Glomerular visceral epithelial cell (primary cell): ENCODE measurements at regions not wholly inside any gene's neighbourhood (a gene's known extent, or its start where the extent isn't known, plus 50 kb on each side); places are given as distances from the start of the nearest gene placed in this dataset.
"Not testable (repeated sequence)": the region's sequence is repeated elsewhere in the genome, so short reads cannot be mapped to it uniquely, and the experiment has no call there.

Source experiments
- DNase-seq: peaks from one replicate; pipeline ENCODE4 v3.0.0-alpha.2; 2016; ENCODE audit errors: extremely low spot score

DNA sequence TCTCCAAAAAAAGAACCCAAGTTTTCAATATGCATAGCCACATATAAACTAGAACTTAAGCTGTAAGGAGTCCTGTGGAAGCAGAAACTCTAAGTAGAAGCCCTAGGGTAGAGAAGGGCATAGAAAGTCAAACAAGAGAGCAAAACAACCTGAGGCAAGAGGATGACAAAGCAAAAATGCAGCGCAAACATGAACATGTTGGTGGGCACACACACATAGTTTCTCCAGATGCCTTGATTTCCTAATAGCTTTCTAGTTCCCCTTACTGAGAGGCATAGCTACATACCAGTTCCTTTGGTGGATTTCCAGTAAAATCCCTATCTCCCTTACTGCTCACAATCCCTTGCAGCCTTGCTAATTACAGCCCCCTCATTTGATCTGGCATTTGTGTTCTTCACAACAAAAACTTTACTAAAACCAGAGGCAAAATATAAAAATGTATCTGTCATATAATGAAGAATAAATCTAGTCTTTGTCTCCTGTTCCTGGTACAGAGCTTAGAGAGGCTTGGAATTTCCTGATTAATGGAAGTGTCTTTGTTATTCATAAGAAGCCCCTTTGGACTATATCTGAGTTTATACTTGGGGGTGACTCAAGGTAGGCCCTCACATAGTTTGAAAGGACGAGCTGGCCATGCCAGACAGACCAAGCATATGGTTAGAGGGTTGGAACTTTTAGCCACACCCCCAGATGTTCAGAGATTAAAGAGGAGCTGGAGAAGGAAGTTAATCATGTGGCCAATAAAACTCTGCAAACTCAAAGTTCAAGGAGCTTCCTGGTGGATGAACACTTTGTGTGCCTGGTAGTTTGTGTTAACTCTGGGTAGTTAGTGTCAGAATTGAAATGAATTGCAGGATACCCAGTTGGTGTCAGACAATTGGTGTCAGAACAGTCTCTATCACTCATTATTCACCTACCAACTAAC is 52.7 kb upstream of the ZCCHC13 start:
- no peak for DNase-seq

DNA sequence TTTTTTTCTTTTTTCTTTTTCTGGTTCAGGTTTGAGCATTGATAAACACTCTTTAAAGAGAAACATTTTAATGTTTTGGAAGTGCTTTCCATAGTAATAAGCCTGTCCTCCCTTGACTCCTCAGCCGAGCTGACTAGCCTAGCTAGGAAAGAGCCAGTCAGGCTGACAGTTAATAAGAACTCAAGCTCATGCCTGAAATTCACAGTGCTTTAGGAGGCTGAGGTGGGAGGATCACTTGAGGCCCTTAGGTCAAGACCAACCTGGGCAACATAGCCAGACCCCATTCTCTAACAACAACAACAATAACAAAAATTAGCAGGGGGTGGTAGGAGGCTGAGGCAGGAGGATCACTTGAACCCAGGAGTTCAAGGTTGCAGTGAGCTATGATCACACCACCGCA is 53.4 kb upstream of the ZCCHC13 start:
- DNase-seq, result no peak

DNA sequence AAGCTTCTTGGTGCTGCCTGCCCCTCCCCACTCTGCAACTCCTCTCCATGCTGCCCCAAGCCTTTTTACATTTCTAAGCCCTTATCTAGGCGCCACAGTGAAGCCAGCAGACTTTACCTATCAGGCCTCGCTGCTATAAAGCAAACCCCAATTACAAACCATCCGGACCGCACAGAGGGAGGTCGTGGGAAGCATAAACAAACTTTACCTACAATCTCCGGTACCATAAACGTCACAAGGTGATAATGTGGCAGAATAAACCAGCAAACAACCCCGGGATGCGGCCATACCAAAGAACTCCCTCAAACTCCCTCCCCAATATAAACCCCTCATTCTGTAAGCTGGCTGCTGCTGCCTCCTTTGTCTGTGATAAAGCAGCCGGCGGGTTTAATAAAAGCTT is 54.0 kb upstream of the ZCCHC13 start:
- DNase-seq, result no peak

DNA sequence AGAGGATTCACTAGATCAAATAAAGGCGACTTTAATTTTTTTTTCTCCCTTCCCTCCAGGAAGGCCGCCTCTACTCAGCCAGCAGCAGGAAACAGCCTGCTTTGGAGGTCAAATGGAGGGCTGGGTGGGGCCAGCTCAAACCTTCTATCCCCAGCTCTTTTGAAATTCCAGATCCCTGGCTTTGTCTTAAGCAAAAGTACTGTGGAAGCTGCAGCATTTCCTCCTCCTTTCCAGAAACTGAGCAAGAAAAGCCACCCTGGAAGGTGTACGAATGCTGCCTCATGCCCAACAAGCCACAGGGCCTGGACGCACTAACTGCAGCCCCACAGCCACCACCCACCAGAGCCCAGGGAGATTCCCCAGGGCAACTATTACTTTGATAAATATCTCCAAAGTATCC is 55.1 kb upstream of the ZCCHC13 start:
- no peak for DNase-seq

DNA sequence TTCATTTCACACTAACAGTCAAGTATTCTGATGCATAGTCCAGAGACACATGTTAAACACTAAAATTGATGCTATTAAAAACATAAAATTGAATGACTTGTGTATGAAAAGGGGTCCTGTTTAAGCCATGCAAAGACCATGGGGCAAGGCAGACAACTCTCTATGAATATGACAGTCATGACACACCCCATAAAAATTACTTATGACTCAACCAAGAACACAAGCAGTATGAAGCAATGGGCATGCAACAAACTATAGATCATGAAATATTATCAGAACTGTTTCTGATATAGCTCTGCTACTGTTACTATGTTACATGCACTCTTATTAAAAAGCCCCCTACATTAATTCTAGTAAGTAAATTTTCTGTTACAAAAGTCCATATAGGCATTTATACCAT is 57.5 kb upstream of the ZCCHC13 start:
- DNase-seq, result no peak

DNA sequence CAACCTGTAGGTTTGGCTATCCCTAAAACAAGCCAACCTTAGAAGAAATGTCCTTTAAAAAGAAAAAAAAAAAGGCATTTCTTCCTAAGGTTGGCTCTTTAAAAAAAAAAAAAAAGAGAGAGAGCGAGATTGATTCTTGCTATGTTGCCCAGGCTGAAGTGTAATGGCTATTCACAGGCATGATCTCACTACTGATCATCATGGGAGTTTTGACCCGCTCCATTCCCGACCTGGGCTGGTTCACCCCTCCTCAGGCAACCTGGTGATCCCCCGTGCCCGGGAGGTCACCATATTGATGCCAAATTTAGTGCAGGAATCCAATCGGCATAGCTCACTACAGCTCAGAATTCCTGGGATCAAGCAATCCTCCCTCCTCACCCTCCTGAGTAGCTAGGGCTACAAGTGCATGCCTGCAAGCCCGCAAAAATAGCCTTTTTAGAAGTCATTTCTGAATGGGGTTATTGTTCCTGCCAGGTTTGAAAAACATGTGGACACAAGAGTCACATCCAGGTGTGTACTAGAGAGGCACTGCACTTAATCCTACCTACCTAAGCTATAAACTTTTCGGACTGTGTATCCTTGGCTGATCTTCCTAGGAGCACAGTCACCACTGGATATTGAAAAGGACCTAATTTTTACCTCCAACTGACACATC is 61.4 kb upstream of the ZCCHC13 start:
- no peak for DNase-seq

DNA sequence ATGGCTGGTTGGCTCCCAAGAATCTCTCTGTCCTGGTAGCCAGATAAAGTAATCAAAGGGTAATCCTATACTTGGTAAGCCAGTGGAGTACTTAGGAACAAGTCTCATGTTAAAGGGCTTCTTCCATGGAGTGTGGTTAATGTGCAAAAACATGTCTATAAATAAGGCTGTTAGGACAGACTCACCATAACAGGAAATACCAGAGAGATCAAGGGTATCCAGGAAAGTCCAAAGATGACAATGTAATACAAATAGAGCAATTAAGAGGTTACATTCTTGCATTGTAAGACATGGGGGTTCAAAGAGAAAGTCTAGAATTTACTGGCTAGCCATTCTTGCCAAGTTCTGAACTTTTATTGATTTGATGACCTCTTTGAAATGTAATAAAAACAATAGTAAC is 61.9 kb upstream of the ZCCHC13 start:
- DNase-seq, result peak; percentile 2

DNA sequence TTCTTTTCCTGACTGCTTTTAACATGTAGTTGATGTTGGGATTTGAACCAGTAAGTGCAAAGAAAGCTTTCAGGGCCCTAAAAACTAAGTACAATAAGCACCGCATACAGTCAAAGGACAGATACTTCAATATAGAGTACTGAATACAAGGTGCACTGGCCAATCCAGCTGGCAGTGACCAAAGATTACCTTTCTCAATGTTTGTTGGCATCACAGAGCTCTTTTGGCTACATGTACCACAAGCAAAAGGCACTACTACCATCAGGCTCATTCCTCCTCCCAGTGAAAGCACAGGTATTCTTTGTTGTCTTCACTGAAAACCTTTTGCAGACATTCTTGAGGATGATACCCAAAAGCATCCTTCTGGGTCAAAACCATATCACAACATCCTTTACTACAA is 65.2 kb upstream of the ZCCHC13 start:
- no peak for DNase-seq

DNA sequence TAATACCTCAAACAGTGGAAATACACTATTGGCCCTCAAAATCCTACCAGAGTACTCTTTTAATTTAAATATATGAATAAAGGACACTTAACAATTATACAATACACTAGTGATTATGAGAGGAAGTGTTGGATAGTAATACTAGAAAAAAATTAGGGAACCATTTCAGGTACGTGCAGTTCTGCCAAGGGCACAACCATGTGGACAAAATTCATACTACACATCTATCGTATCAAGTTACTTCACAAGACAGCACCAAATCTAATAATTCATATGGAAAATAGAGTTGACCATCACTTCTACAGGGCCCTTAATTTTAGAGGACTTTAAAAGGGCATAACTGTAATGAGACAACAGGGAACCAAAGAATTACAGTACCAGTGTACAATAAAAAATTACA is 69.2 kb upstream of the ZCCHC13 start:
- no peak for DNase-seq

DNA sequence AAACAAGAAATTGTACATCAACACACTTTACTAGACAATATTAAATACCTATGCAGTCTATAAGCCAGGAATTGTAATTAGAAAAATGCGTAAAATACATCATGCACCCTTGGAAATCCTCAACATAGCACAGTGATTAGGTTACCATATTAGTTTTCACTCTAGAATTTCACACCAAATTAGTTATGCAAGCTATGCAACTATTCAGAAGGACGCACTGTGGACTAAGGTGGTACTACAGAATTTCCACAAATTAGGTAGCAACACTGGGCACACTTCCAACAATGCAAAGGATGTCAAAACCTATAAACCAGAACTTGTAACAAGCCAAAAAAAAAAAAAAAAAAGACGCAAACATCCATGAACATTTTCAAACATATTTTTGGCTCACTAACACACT is 71.1 kb upstream of the ZCCHC13 start:
- peak; percentile 17 for DNase-seq

DNA sequence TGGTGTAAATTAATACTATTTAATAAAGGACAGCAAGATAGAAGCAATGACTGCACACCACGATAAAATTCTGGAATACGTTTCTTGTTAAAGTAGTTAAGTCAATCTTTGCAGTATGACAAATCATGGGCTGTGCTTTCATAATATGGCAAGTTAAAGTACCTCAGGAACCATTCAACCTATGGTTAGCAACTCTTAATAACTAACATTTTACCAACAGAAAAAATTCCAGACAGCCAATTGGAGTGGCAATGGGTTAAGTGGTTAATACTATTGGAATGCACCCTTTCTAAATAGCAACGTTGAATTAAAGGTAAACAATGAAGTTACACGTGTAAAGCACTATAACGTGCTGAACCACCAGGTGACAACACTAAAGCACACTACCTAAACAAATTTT is 72.4 kb upstream of the ZCCHC13 start:
- DNase-seq, result peak; percentile 16

DNA sequence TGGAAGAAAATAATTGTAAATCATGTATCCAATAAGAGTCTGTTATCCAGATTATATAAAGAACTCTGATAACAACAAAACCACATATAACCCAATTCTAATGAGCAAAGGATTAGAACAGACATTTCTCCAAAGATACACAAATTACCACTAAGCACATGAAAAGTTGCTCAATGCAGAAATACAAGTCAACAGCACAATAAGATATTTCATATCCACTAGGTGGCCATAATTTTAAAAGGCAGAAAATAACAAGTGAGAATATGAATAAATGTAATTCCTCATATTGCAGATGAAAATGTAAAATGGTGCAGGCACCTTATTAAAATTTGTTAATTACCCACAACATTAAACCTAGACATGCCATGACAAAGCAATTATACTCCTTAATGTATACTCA is 73.9 kb upstream of the ZCCHC13 start:
- DNase-seq, result no peak

DNA sequence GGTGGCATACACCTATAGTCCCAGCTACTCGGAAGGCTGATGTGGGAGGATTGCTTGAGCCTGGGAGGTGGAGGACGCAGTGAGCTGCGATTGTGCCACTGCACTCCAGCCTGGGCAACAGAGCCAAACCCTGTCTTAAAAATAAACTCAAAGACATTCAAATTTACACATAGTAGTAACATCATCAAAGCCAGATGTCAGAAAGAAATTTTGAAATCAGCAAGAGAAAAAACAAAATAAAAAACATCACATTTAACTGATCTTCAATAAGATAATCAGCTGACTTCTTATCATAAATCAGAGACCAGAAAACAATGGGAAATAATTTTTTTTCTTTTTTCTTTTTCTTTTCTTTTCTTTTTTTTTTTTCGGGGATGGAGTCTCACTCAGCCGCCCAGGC is 78.9 kb upstream of the ZCCHC13 start:
- DNase-seq, result no peak

DNA sequence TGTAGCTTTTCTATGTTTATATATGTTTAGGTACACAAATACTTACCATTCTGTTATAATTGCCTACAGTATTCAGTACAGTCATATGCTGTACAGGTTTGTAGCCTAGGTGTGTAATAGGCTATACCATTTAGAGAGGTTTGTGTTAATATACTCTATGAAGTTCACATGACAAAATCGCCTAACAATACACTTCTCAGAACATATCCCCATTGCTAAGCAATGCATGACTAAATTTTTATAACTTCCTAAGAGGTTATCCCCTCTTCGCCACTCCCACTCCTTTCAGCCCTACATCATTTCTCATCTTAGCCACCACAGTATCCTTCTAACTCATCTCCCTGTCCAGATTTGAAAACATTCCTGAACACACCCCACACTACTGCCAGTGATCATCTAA is 83.7 kb upstream of the ZCCHC13 start:
- DNase-seq, result no peak

DNA sequence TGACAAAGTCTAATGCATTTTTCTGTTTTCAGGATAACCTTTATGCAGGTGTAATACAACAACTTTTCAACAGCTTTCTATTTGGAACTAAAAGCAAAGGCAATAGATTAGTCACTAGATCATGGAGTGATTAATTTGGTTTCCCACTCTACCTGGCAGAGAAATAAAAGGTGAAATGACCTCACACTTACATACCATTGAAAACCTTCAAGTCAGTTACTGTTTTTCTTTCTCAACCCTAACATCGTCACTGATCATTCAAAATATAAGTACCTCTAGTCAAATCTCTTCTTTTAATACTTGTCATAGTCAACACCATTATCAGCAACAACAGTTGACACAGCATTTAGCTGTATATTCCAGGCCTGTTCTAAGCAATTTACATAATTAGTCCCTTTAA is 85.1 kb upstream of the ZCCHC13 start:
- no peak for DNase-seq

DNA sequence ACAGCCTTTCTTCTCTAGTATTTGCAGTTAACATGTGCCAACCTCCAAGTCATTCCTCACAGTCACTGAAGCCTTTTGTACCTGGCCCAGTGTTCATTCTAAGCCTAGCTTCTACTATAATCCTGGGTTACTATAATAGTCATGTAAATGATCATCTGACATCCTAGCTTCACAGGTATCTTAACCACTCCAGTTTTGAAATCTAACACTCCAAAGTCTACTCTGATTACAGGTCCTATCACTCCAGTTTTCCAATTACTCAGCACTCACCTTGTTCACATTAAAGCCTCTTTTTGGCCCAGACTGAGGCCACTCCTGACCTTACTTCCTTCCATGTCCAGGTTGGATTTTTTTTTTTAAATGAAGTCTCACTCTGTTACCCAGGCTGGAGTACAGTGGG is 87.6 kb upstream of the ZCCHC13 start:
- DNase-seq, result no peak

DNA sequence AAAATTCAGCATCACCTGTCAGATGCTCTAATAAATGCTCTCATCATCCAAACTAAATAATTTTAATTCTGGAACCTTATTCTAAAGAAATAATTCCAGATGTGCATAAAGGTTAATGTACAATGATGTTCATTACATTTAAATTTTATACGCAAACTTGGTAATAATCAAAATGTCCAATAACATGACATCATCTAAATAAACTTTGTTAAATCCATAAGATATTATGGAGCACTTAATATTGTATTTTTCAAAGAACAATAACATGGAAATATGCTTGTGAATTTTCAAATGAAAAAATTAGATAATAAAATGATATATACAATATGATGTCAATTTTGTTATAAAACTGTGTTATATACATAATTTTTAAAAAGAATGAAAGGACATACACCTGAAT is 92.1 kb upstream of the ZCCHC13 start:
- DNase-seq, result no peak

DNA sequence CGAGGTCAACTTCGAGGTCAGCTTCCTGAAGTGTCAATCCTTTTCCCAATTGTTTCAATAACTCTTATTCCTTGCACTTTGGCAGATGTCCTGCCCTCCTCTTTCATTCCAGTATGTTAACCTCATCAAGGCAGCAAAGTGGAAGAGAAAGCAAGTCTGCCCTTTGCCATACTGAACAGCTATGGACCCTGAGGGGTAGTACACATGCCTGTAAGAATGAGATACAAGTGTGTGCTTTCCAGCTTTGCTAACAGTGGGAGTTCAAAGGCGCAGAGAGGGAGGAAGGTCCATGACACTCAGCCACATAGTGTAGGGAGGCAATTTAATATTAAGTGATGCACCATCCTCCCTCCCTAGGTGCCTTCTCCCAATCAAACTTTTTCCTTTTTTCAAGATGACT is 96.4 kb upstream of the ZCCHC13 start:
- DNase-seq, result no peak

DNA sequence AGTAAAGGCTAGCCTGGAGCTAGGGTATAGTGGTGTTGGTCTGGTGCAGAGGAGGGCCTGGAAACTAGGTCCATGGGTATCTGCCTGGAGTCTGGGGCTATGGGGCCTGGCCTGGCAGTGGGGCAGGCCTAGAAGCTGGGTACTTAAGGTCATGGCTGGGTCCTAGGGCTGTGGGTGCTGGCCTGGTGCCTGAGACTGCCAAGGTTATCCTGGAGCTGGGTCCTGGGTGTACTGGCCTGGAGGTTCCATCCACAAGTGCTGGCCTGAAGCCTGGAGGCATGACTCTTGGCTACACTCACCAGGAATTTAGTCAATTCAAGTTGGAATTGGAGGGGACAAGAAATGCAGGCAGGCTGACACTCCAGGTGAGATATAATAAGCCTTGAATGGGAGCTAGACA is 108.4 kb upstream of the ZCCHC13 start:
- no peak for DNase-seq

DNA sequence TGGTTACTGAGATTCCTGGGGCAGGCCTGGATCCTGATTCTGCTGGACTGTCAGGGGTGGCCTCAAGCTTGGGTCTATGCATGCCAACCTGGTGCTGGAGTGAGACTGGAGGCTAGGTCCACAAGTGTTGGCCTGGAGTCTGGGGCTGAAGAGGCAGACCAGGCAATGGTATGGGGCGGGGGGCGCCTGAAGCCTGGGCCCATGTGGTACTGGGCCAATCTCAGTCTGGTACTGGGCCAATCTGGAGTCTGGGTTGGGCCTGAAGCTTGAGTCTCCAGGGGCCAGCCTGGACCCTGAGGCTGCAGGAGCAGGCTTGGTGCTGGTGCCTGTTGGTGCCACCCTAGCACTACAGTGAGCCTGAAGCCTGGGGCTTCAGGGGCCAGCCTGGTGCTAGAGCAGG is 108.9 kb upstream of the ZCCHC13 start:
- no peak for DNase-seq

DNA sequence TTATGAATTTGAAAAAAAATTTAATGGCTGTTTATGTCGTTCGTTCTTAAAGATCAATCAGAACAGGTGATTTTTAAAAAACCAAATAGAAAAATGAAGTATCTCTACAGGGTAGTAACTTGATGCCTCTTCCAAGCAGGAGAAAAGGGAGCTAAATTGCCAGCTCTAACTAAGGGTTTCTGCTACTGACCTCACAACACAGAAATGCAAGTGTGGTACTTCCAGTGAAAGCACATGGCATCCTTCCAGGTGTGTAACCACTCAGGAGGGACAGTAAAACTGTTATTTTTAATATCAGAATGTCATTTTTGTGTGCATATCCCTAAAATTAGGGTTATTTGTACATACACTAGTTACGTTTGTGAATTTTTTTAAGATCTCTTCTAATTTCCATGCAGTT is 116.8 kb upstream of the ZCCHC13 start:
- peak; percentile 13 for DNase-seq

DNA sequence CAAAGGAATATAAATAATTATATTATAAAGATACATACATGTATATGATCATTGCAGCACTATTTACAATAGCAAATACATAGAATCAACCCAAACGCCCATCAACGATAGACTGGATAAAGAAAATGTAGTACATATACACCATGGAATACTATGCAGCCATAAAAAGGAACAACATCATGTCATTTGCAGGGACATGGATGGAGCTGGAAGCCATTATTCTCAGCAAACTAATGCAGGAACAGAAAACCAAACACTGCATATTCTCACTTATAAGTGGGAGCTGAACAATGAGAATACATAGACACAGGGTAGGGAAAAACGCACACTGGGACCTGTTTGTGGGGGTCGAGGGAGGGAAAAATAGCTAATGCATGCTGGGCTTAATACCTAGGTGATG is 120.9 kb upstream of the ZCCHC13 start:
- DNase-seq, result not testable (repeated sequence)

DNA sequence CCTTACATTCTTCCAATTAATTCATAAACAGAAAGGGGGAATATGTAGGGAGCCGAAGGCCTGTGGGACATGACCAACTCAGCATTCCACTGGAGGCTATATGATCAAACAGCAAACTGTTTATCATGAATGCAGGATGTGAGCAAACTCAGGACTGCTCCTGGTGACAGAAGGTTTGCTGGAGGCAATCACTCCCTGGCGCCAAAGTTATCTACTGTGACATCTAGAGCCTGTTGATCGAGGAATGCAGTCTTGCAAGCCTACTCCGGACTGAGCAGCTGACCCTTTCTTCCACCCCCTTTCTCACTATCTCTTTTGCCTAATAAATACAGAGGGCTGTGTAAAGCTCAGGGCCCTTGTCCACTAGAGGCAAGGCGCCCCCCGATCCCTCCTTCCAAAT is 122.0 kb upstream of the ZCCHC13 start:
- not testable (repeated sequence) for DNase-seq

DNA sequence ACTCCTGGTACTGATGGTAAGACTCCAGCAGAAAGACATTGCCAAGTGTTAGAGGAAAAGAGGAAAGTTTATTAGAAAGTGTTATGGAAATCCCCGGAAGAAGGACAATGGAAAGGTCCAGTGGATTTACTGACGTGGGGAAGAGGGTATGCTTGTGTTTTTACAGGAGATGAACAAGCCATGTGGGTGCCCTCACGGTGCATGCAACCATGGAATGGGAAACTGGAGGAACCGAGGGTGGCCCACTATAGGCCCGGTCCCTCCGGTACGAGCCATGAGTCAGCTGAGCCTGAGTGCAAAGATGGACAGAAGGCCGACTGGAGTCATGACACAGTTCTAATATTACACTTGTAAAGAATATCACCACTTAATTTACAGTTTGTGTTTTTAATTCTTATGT is 123.3 kb upstream of the ZCCHC13 start:
- DNase-seq, result no peak
